22Rv1 (cell line): ENCODE measurements at regions not wholly inside any gene's neighbourhood (a gene's known extent, or its start where the extent isn't known, plus 50 kb on each side); places are given as distances from the start of the nearest gene placed in this dataset.

Experiments
- ZFX ChIP-seq: fragments of 450-650 bp; IDR thresholded peaks from 2 replicates; pipeline ENCODE4 v1.6.1; 2017; ENCODE audit warnings: antibody characterized with exemption, borderline replicate concordance
- TF ChIP-seq, protein P1 (sequence below): fragments of 450-650 bp; IDR thresholded peaks from 2 replicates; pipeline ENCODE4 v1.5.1; 2017; ENCODE audit warnings: mild to moderate bottlenecking

DNA sequence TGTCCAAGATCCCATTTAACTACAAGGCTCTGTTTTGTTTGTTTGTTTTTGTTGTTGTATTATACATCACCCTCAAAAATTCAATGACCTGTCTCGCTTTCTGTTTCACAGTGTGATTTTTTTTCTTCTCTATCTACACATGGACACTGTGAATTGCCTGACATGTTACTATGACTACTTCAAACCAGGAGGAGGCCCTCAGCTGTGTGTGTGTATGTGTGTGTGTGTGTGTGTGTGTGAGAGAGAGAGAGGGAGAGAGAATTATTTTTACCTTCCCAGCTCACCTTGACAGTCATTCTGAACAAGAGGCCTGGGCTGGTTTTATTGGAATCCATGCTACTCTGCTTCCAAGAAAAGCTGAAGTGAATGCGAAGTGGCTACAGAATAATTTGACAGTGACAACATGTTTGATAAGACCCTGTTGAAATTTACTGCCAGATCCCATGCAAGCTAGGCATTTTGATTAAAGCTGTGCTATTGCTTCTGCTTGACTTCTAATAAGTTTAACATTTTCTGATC is 841.4 kb downstream of the NSUN3 start:
- TF ChIP-seq, protein P1, sequence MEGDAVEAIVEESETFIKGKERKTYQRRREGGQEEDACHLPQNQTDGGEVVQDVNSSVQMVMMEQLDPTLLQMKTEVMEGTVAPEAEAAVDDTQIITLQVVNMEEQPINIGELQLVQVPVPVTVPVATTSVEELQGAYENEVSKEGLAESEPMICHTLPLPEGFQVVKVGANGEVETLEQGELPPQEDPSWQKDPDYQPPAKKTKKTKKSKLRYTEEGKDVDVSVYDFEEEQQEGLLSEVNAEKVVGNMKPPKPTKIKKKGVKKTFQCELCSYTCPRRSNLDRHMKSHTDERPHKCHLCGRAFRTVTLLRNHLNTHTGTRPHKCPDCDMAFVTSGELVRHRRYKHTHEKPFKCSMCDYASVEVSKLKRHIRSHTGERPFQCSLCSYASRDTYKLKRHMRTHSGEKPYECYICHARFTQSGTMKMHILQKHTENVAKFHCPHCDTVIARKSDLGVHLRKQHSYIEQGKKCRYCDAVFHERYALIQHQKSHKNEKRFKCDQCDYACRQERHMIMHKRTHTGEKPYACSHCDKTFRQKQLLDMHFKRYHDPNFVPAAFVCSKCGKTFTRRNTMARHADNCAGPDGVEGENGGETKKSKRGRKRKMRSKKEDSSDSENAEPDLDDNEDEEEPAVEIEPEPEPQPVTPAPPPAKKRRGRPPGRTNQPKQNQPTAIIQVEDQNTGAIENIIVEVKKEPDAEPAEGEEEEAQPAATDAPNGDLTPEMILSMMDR, result no peak
- TF ChIP-seq ZFX, result no peak
